KMS-11 (cell line): ENCODE measurements at regions not wholly inside any gene's neighbourhood (a gene's known extent, or its start where the extent isn't known, plus 50 kb on each side); places are given as distances from the start of the nearest gene placed in this dataset.

ENCODE experiments used
- H2AFZ ChIP-seq: fragments of 200-600 bp; sonication (generic); 2 replicates; pipeline ENCODE4 v1.6.1; 2016; ENCODE audit warnings: antibody characterized with exemption, mixed run types, low read depth
- H3K27ac ChIP-seq: fragments of 200-600 bp; sonication (generic); 2 replicates; pipeline ENCODE4 v1.6.1; 2016; ENCODE audit warnings: mild to moderate bottlenecking, mixed run types
- H3K27me3 ChIP-seq: fragments of 200-600 bp; sonication (generic); 2 replicates; pipeline ENCODE4 v1.6.1; 2017; ENCODE audit warnings: mild to moderate bottlenecking, low read depth, mixed run types, moderate library complexity; ENCODE audit not compliant: insufficient read depth
- H3K36me3 ChIP-seq: fragments of 200-600 bp; sonication (generic); 2 replicates; pipeline ENCODE4 v1.6.1; 2017; ENCODE audit warnings: mild to moderate bottlenecking, mixed run types; ENCODE audit not compliant: insufficient read depth
- H3K4me1 ChIP-seq: fragments of 200-600 bp; sonication (generic); 2 replicates; pipeline ENCODE4 v1.6.1; 2016; ENCODE audit warnings: mild to moderate bottlenecking, low read depth, mixed run types; ENCODE audit not compliant: poor library complexity, severe bottlenecking
- H3K4me2 ChIP-seq: fragments of 200-600 bp; sonication (generic); 2 replicates; pipeline ENCODE4 v1.7.0; 2016; ENCODE audit warnings: mild to moderate bottlenecking, mixed run types
- H3K4me3 ChIP-seq: fragments of 200-600 bp; sonication (generic); IDR thresholded peaks from 2 replicates; pipeline ENCODE4 v1.6.1; 2017; ENCODE audit warnings: low read depth, low read length, mixed read lengths; ENCODE audit not compliant: insufficient read depth
- H3K79me2 ChIP-seq: fragments of 200-600 bp; sonication (generic); 2 replicates; pipeline ENCODE4 v1.6.1; 2016; ENCODE audit warnings: low read depth, mixed run types; ENCODE audit not compliant: insufficient read depth
- H3K9ac ChIP-seq: fragments of 200-600 bp; sonication (generic); 2 replicates; pipeline ENCODE4 v1.6.1; 2016; ENCODE audit warnings: mild to moderate bottlenecking, mixed run types
- H4K20me1 ChIP-seq: fragments of 200-600 bp; sonication (generic); 2 replicates; pipeline ENCODE4 v1.6.1; 2016; ENCODE audit warnings: mild to moderate bottlenecking, mixed run types; ENCODE audit not compliant: insufficient read depth
- TF ChIP-seq, protein P1 (sequence below): fragments of 200-600 bp; sonication (generic); conservative IDR thresholded peaks from 2 replicates; pipeline ENCODE4 v1.6.1; 2017; ENCODE audit warnings: low read depth, mild to moderate bottlenecking, antibody characterized with exemption, low read length, moderate library complexity, mixed read lengths

DNA sequence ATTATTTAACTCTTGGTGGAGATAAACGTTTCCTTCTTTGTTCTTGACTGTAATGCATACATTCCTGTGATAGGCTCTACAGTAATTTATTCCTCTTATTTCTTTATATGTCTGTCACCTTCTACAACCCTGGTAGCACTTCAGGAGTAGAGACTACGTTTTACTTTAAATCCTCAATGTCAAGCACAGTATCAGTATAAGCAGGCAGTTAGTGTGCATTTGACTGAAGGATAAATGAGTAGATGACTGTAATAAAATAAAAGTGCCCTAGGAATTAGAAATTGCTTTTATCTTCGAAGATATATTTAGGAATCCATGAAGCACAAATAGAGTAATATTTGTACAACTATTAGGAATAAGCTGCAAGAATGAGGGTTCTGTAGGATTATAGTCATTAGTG is 599.6 kb upstream of the PRMT6 start:
- no peaks in the 10 kb centered on the region for H4K20me1 ChIP-seq
- no peak overlapping the region for H3K4me2 ChIP-seq
- no peaks in the 10 kb centered on the region for H3K79me2 ChIP-seq
- no peaks in the 10 kb centered on the region for H3K4me1 ChIP-seq
- H3K27ac ChIP-seq = no peak overlapping the region
- no peak overlapping the region for H3K4me3 ChIP-seq
- no peak overlapping the region for H2AFZ ChIP-seq
- TF ChIP-seq, protein P1, sequence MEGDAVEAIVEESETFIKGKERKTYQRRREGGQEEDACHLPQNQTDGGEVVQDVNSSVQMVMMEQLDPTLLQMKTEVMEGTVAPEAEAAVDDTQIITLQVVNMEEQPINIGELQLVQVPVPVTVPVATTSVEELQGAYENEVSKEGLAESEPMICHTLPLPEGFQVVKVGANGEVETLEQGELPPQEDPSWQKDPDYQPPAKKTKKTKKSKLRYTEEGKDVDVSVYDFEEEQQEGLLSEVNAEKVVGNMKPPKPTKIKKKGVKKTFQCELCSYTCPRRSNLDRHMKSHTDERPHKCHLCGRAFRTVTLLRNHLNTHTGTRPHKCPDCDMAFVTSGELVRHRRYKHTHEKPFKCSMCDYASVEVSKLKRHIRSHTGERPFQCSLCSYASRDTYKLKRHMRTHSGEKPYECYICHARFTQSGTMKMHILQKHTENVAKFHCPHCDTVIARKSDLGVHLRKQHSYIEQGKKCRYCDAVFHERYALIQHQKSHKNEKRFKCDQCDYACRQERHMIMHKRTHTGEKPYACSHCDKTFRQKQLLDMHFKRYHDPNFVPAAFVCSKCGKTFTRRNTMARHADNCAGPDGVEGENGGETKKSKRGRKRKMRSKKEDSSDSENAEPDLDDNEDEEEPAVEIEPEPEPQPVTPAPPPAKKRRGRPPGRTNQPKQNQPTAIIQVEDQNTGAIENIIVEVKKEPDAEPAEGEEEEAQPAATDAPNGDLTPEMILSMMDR = no peak
- no peaks in the 10 kb centered on the region for H3K36me3 ChIP-seq
- no peak overlapping the region for H3K9ac ChIP-seq
- no peaks in the 10 kb centered on the region for H3K27me3 ChIP-seq

GRCh38 chr1:106457368-106457767 is 599.1 kb upstream of the PRMT6 start:
- H3K4me3 ChIP-seq = no peak overlapping the region
- no peaks in the 10 kb centered on the region for H3K79me2 ChIP-seq
- H3K36me3 ChIP-seq = no peaks in the 10 kb centered on the region
- H3K4me2 ChIP-seq = no peak overlapping the region
- H2AFZ ChIP-seq = no peak overlapping the region
- TF ChIP-seq, protein P1 = no peak
- no peaks in the 10 kb centered on the region for H3K4me1 ChIP-seq
- no peak overlapping the region for H3K27ac ChIP-seq
- H4K20me1 ChIP-seq = no peaks in the 10 kb centered on the region
- H3K27me3 ChIP-seq = no peaks in the 10 kb centered on the region
- no peak overlapping the region for H3K9ac ChIP-seq

- no peak overlapping the region for H3K4me3 ChIP-seq
- no peak overlapping the region for H2AFZ ChIP-seq
- H3K27me3 ChIP-seq = no peaks in the 10 kb centered on the region
- H3K9ac ChIP-seq = no peak overlapping the region
- H3K27ac ChIP-seq = no peak overlapping the region
- H4K20me1 ChIP-seq = no peaks in the 10 kb centered on the region
- no peaks in the 10 kb centered on the region for H3K4me1 ChIP-seq
- H3K36me3 ChIP-seq = no peaks in the 10 kb centered on the region
- TF ChIP-seq, protein P1 = no peak
- H3K4me2 ChIP-seq = no peak overlapping the region
- H3K79me2 ChIP-seq = no peaks in the 10 kb centered on the region
Observed at GRCh38 chr1:106458866-106459265, 597.6 kb upstream of the PRMT6 start.

DNA sequence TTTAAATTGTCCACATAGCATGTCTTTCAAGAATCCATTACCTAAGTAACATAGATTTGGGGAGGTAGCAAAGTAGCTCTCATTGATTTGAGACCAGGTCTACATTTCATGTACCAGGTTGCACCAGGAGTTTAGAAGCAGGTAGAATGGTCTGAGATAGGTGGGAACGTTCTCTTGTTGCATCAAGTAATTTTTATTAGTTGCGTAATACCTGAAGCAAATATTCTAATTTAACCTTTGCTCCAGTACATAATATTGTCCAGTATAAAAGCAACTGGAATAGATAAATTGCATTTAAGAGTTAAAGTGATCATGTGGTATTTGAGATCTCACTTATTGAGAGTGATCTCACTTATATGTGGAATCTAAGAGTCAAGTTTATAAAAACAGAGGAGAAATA is 597.1 kb upstream of the PRMT6 start:
- TF ChIP-seq, protein P1 = no peak
- H2AFZ ChIP-seq = no peak overlapping the region
- no peaks in the 10 kb centered on the region for H3K4me1 ChIP-seq
- no peak overlapping the region for H3K9ac ChIP-seq
- H4K20me1 ChIP-seq = no peaks in the 10 kb centered on the region
- no peak overlapping the region for H3K4me3 ChIP-seq
- H3K27ac ChIP-seq = no peak overlapping the region
- H3K27me3 ChIP-seq = no peaks in the 10 kb centered on the region
- no peaks in the 10 kb centered on the region for H3K36me3 ChIP-seq
- no peaks in the 10 kb centered on the region for H3K79me2 ChIP-seq
- H3K4me2 ChIP-seq = no peak overlapping the region
